Left ventricle myocardium inferior (tissue), 1 donor: ENCODE measurements at regions not wholly inside any gene's neighbourhood (a gene's known extent, or its start where the extent isn't known, plus 50 kb on each side); places are given as distances from the start of the nearest gene placed in this dataset.
"Not testable (repeated sequence)": the region's sequence is repeated elsewhere in the genome, so short reads cannot be mapped to it uniquely, and the experiment has no call there.

Experiments used
- DNase-seq: peaks from one replicate; pipeline ENCODE4 v3.0.0-alpha.2; 2020
- H3K27ac ChIP-seq: fragments of 200-600 bp; replicated peaks from 2 replicates; pipeline ENCODE4 v1.8.0; 2021
- H3K27me3 ChIP-seq: fragments of 200-600 bp; 2 replicates; pipeline ENCODE4 v1.8.0; 2021; ENCODE audit warnings: low read depth
- H3K36me3 ChIP-seq: fragments of 200-600 bp; 2 replicates; pipeline ENCODE4 v1.8.0; 2021
- H3K4me1 ChIP-seq: fragments of 200-600 bp; 2 replicates; pipeline ENCODE4 v1.8.0; 2021
- H3K4me3 ChIP-seq: fragments of 200-600 bp; 2 replicates; pipeline ENCODE4 v1.8.0; 2021; ENCODE audit warnings: mild to moderate bottlenecking, moderate library complexity
- H3K9me3 ChIP-seq: fragments of 200-600 bp; replicated peaks from 2 replicates; pipeline ENCODE4 v1.8.0; 2021
- intact Hi-C: fragments of 100-400 bp; cut with micrococcal nuclease; formaldehyde crosslinking; loops from one replicate; pipeline ENCODE4 v1.11.0; 2022
- TF ChIP-seq, protein P1 (sequence below): fragments of 200-600 bp; IDR thresholded peaks from 2 replicates; pipeline ENCODE4 v1.8.0; 2021; ENCODE audit warnings: antibody characterized with exemption, mild to moderate bottlenecking, borderline replicate concordance
- donor health status: DM: no; HTN: yes; CAD: no; lungs with severe emphysema.

DNA sequence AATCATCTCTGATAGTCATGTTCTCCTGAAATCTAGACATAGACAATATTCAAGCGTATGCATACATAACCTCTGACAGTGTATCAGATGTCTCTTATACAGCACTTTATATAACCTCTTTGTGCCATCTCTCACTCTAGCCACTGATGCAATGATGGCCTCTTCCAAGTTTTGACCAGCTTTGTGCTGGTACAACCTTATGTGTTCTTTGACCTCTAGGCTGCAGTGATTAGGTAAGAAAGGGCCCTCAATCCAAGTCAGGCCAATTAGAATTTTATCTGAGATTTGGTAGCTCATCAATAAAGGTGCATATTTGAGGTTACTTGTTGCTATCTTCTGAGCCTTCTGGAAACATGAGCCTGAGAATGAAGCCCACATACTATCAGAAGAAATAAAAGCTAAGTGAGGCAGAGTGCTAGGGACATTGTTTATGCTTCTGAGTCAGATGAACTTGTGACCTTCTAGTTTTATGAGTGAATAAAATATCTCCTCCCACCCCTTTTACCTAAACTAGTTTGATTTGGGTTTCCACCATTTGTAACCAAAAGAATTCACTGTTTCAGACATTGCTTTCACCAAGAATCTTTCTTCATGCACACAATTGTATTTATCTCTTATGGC lies 283.2 kb upstream of the SUCLG2 start:
- no peaks in the 10 kb centered on the region for H3K36me3 ChIP-seq
- peaks cover 20% of the 10 kb centered on the region for H3K9me3 ChIP-seq
- intact Hi-C loops = no loop called here
- H3K4me1 ChIP-seq = peaks cover 7% of the 10 kb centered on the region
- DNase-seq = no peak
- TF ChIP-seq, protein P1, sequence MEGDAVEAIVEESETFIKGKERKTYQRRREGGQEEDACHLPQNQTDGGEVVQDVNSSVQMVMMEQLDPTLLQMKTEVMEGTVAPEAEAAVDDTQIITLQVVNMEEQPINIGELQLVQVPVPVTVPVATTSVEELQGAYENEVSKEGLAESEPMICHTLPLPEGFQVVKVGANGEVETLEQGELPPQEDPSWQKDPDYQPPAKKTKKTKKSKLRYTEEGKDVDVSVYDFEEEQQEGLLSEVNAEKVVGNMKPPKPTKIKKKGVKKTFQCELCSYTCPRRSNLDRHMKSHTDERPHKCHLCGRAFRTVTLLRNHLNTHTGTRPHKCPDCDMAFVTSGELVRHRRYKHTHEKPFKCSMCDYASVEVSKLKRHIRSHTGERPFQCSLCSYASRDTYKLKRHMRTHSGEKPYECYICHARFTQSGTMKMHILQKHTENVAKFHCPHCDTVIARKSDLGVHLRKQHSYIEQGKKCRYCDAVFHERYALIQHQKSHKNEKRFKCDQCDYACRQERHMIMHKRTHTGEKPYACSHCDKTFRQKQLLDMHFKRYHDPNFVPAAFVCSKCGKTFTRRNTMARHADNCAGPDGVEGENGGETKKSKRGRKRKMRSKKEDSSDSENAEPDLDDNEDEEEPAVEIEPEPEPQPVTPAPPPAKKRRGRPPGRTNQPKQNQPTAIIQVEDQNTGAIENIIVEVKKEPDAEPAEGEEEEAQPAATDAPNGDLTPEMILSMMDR = no peak
- H3K27me3 ChIP-seq = no peaks in the 10 kb centered on the region
- H3K4me3 ChIP-seq = no peak overlapping the region
- no peak overlapping the region for H3K27ac ChIP-seq

DNA sequence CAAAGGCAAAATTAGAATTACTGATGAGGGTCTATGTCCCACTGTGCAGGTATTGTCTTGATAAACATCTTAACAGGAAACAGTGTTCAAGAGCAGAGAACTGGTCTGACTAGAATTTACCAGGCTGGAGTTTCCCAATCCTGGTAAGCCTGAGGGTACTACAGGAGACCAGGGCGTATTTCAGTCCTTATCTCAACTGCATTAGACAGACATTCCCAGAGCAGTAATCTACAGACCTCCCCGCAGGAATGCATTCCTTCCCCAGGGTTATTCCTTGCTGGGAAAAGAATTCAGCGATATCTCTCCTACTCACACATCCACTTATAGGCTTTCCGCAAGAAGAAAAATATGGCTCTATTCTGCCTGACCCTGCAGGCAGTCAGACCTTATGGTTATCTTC lies 276.0 kb upstream of the SUCLG2 start:
- intact Hi-C loops, DNase-seq, H3K27ac ChIP-seq, H3K36me3 ChIP-seq, H3K4me3 ChIP-seq, H3K27me3 ChIP-seq, H3K4me1 ChIP-seq: not testable (repeated sequence)
- H3K9me3 ChIP-seq = peaks cover 20% of the 10 kb centered on the region

DNA sequence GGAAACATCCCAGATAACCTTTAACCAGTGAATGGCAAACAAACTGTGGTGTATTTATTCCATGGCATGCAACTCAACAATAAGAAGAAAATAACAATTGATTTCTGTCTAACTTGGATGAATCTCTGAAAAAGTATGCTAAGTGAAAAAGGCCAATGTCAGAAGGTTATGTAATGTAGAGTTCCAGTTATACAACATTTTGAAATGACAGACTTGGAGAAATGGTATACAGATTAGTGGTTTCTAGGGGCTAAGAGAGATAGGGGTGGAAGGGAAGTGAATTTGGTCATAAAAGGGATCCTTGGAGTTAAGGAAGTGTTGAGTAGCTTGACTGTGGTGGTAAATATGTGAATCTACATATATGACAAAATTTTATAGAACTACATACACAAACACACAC lies 269.4 kb upstream of the SUCLG2 start:
- DNase-seq = no peak
- Histone ChIP-seq H3K9me3 (peaks cover 18% of the 10 kb centered on the region), H3K27ac (no peak overlapping the region), H3K4me1 (no peaks in the 10 kb centered on the region), H3K36me3 (no peaks in the 10 kb centered on the region), H3K4me3 (no peak overlapping the region), H3K27me3 (no peaks in the 10 kb centered on the region)
- TF ChIP-seq, protein P1 = no peak
- intact Hi-C loops = no loop called here

DNA sequence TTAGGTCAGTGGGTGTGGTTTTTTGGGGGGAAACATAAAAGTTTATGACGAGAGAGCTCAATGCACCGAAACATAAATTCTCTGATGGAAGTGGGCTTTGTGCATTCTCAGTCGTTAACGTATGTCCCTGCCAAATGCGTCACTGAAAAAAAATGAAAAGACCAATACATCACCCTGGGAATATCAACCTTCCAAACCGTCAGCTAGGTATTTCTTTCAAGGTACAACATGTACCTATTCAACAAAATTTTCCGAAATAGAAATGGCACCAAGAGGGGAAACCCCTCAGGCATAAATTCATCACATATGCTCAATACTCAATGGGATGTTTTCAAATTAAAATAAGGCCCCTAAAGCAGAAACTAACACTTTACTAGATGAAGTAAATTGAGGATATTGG lies 266.6 kb upstream of the SUCLG2 start:
- no peak for DNase-seq
- Histone ChIP-seq H3K9me3 (peaks cover 15% of the 10 kb centered on the region), H3K36me3 (no peaks in the 10 kb centered on the region), H3K4me1 (no peaks in the 10 kb centered on the region), H3K4me3 (no peak overlapping the region), H3K27me3 (no peaks in the 10 kb centered on the region), H3K27ac (no peak overlapping the region)
- TF ChIP-seq, protein P1 = no peak
- intact Hi-C loops = no loop called here

DNA sequence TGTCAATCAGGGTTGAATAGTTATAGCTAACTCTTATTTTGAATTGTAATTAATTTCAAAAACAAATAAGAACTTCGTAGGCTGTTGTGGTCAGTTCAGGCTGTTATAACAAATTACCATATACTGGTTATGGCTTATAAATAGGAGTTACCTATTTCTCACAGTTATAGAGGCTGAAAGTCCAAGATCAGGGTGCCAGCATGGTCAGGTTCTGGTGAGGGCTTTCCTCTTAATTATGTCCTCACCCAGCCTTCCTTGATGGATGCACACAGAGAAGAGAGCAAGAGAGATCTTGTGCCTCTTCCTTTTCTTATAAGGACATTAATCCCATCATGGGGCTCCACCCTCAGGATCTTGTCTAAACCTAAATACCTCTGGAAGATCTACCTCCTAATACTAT lies 265.9 kb upstream of the SUCLG2 start:
- DNase-seq = no peak
- H3K36me3 ChIP-seq = no peaks in the 10 kb centered on the region
- H3K27me3 ChIP-seq = no peaks in the 10 kb centered on the region
- TF ChIP-seq, protein P1 = no peak
- H3K4me3 ChIP-seq = no peak overlapping the region
- intact Hi-C loops = no loop called here
- peaks cover 10% of the 10 kb centered on the region for H3K9me3 ChIP-seq
- no peak overlapping the region for H3K27ac ChIP-seq
- no peaks in the 10 kb centered on the region for H3K4me1 ChIP-seq

DNA sequence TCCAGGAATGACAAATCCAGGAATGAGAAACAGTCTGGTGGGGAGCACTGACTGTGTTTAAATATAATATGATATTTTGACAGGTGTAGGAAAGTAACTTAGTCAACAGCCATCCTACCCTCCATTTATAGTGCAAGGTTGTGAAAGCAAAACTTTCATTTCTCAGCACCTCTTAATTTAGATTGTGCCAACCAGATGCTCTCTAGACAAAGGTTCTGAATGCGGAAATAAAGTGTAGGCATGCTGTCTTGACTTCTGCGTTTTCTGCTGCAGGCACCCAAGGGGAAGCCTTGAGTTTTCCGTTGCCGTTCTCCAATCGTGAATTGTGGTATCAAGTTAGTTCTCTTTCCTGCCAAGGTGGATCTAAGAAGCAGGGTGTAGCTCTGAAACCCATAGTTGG lies 261.9 kb upstream of the SUCLG2 start:
- no peak overlapping the region for H3K4me3 ChIP-seq
- DNase-seq = no peak
- TF ChIP-seq, protein P1 = no peak
- intact Hi-C loops = no loop called here
- H3K27ac ChIP-seq = no peak overlapping the region
- no peaks in the 10 kb centered on the region for H3K27me3 ChIP-seq
- no peaks in the 10 kb centered on the region for H3K4me1 ChIP-seq
- H3K9me3 ChIP-seq = no peaks in the 10 kb centered on the region
- H3K36me3 ChIP-seq = no peaks in the 10 kb centered on the region
